PFSK-1 (cell line): ENCODE measurements at regions not wholly inside any gene's neighbourhood (a gene's known extent, or its start where the extent isn't known, plus 50 kb on each side); places are given as distances from the start of the nearest gene placed in this dataset.

Experiments used
- FOXP2 ChIP-seq: optimal IDR thresholded peaks from 2 replicates; pipeline ENCODE3; 2011; ENCODE audit warnings: borderline replicate concordance, control low read depth, inconsistent platforms; ENCODE audit not compliant: insufficient read depth; ENCODE audit errors: extremely low read length, extremely low read depth
- POLR2AphosphoS5 ChIP-seq: IDR thresholded peaks from 2 replicates; pipeline ENCODE4 v1.6.1; 2012; ENCODE audit warnings: low read depth, mild to moderate bottlenecking, control low read depth, low read length, moderate library complexity
- SIN3A ChIP-seq: IDR thresholded peaks from 2 replicates; pipeline ENCODE4 v1.6.1; 2012; ENCODE audit warnings: mild to moderate bottlenecking, low read length, moderate library complexity, borderline replicate concordance; ENCODE audit not compliant: insufficient read depth
- TAF1 ChIP-seq: IDR thresholded peaks from 2 replicates; pipeline ENCODE4 v1.6.1; 2012; ENCODE audit warnings: low read length, control low read depth, borderline replicate concordance; ENCODE audit not compliant: insufficient read depth
- TF ChIP-seq, protein P1 (sequence below), 2 experiments: IDR thresholded peaks; 2 replicates each; pipeline versions ENCODE4 v1.6.1 to v1.8.0; 2011 to 2012; ENCODE audit warnings: low read depth in 2 of 2, low read length in 2 of 2, control low read depth in 1 of 2, inconsistent platforms in 1 of 2, mild to moderate bottlenecking in 1 of 2, moderate library complexity in 1 of 2; ENCODE audit not compliant: insufficient read depth in 1 of 2

DNA sequence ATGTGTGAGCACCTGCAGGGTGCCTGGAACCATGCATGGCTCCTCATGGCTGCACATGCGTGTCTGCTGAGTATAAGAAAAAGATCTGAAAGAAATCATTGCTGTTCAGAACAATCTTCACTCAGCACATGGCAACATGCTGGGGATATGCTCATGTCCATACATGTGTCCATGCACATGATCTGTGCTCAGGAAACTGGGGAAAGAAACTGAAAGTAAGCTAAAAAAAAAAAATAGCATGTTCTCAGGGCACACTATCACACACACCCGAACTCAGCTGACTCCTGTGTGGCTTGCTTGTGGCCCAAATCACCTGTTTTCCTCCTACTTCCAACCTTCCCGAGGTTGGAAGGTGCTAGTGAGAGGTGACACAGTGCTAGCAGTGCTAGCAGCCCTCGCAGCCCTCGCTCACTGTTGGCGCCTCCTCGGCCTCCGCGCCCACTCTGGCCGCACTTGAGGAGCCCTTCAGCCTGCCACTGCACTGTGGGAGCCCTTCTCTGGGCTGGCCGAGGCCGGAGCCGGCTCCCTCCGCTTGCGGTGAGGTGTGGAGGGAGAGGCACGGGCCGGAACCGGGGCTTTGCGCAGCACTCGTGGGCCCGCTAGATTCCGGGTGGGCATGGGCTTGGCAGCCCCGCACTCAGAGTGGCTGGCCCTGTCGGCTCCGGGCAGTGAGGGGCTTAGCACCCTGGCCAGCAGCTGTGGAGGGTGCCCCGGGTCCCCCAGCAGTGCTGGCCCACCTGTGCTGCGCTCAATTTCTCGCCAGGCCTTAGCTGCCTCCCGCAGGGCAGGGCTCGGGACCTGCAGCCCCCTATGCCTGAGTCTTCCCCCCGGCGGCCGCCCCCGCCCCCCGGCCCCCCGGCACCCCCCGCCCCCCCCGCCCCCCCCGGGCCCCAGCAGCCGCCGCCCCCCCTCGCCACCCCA lies 76.0 kb downstream of the GADD45G start:
- TF ChIP-seq SIN3A = no peak
- no peak for TF ChIP-seq TAF1
- TF ChIP-seq FOXP2 = no peak
- TF ChIP-seq, protein P1, sequence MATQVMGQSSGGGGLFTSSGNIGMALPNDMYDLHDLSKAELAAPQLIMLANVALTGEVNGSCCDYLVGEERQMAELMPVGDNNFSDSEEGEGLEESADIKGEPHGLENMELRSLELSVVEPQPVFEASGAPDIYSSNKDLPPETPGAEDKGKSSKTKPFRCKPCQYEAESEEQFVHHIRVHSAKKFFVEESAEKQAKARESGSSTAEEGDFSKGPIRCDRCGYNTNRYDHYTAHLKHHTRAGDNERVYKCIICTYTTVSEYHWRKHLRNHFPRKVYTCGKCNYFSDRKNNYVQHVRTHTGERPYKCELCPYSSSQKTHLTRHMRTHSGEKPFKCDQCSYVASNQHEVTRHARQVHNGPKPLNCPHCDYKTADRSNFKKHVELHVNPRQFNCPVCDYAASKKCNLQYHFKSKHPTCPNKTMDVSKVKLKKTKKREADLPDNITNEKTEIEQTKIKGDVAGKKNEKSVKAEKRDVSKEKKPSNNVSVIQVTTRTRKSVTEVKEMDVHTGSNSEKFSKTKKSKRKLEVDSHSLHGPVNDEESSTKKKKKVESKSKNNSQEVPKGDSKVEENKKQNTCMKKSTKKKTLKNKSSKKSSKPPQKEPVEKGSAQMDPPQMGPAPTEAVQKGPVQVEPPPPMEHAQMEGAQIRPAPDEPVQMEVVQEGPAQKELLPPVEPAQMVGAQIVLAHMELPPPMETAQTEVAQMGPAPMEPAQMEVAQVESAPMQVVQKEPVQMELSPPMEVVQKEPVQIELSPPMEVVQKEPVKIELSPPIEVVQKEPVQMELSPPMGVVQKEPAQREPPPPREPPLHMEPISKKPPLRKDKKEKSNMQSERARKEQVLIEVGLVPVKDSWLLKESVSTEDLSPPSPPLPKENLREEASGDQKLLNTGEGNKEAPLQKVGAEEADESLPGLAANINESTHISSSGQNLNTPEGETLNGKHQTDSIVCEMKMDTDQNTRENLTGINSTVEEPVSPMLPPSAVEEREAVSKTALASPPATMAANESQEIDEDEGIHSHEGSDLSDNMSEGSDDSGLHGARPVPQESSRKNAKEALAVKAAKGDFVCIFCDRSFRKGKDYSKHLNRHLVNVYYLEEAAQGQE (IDR thresholded peaks at IDR 0.05; ENCODE audit: insufficient read depth in 1 of 2, low read depth in 2 of 2, low read length in 2 of 2) = no peak
- no peak for TF ChIP-seq POLR2AphosphoS5

DNA sequence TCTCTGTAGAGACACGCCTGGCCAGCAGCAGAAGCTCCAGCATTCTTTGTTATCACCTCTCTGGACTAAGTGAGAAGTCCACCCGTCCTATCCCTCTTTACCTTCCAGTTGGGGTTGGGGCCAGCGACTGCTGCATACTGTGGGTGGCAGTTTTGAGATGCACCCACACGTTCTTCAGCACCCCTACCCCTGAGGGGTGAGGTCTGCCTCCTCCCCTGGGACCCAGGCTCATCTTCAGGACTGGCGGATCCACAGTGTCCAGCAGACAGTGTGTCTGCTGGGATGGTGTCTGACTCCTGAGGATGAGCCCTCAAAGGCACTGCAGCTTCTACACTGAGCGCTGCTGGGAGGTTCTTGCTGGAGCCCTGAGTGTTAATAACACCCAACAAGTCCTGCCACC lies 78.8 kb downstream of the GADD45G start:
- TF ChIP-seq, protein P1 (IDR thresholded peaks at IDR 0.05; ENCODE audit: insufficient read depth in 1 of 2, low read depth in 2 of 2, low read length in 2 of 2) = no peak
- no peak for TF ChIP-seq TAF1
- TF ChIP-seq SIN3A = no peak
- no peak for TF ChIP-seq POLR2AphosphoS5
- TF ChIP-seq FOXP2 = no peak

DNA sequence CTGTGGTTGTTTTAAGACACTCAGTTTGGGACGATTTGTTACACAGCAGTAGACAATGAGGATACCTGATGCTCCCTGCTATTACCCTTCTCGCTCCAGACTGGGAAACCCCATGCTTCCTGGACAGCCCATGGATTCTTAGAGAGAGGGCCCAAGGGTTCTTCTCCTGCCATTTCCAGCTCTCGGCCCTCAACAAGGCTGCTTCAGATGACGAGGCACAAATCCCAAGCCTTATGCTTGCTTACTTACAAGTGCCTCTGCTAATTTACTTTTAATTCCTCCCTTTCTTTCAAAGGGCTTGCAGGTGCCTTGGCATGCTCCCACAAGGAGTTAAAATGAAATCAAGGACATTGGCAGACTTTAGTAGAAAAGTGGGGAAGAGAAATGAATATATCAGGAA lies 79.4 kb downstream of the GADD45G start:
- TF ChIP-seq POLR2AphosphoS5 (no peak), SIN3A (no peak), FOXP2 (no peak), TAF1 (no peak)
- TF ChIP-seq, protein P1 (IDR thresholded peaks at IDR 0.05; ENCODE audit: insufficient read depth in 1 of 2, low read depth in 2 of 2, low read length in 2 of 2) = no peak

DNA sequence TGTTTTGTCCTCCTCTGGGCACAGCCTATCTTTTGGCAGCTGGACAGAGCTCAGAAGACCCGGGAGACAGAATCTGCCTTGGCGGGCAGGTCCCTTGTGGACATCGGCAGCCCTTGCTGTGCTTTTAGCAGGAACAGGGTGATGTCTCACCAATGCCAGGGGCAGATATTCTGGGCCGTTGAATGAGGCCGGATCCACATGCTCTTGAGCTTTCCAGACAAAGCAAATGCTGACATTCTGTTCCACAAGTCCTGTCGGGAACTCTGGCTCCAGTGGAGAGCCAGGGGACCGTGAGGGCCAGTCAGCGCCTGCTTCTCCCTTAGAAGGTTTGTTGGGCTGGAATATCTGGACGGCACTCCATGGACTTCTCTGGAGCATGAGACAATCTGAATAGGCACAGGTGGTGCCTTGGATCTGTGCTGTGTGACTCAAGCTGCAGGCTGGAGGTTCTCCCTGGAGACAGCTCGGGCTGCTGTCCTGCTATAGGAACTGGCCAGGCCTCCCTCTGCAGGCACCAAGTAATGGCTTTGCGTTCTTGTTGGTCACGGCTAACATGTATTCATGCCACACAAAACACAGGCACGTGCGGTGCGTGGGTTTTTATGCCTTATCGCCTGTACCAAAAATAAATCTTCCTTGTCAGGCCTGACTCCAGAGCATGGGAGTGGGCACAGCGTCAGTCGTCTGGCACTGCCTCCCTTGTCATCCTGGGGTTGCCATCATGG lies 80.3 kb downstream of the GADD45G start:
- TF ChIP-seq POLR2AphosphoS5 = no peak
- no peak for TF ChIP-seq SIN3A
- TF ChIP-seq FOXP2 = no peak
- TF ChIP-seq, protein P1 (IDR thresholded peaks at IDR 0.05; ENCODE audit: insufficient read depth in 1 of 2, low read depth in 2 of 2, low read length in 2 of 2) = no peak
- TF ChIP-seq TAF1 = no peak
